HEK293 (cell line): ENCODE measurements at regions not wholly inside any gene's neighbourhood (a gene's known extent, or its start where the extent isn't known, plus 50 kb on each side); places are given as distances from the start of the nearest gene placed in this dataset.
"Not testable (repeated sequence)": the region's sequence is repeated elsewhere in the genome, so short reads cannot be mapped to it uniquely, and the experiment has no call there.

Experiments
- CTCF ChIA-PET: fragments of 350-600 bp; formaldehyde crosslinking; extraction: SDS; loops from one replicate; lab custom pipeline; 2021; ENCODE audit warnings: antibody characterized with exemption; lab: Yijun Ruan, JAX
- POLR2A ChIA-PET: fragments of 300-600 bp; formaldehyde crosslinking; extraction: SDS; loops from one replicate; lab custom pipeline; 2020; ENCODE audit warnings: antibody characterized with exemption, inconsistent platforms; lab: Yijun Ruan, JAX
- H3K27ac ChIP-seq: fragments of 200-500 bp; sonication (Bioruptor generic); 2 replicates; pipeline ENCODE4 v1.5.1; 2014; ENCODE audit warnings: low read depth, low read length, control low read depth, inconsistent platforms; ENCODE audit errors: extremely low read depth
- H3K36me3 ChIP-seq, 2 experiments: fragments of 200-500 bp in 1 of 2; sonication (Bioruptor generic) in 1 of 2; 1 replicate in 1 of 2; 2 replicates in 1 of 2; pipeline ENCODE4 v1.5.1; 2014 to 2017; ENCODE audit warnings: inconsistent platforms in 2 of 2, low read length in 2 of 2; ENCODE audit not compliant: control insufficient read depth in 2 of 2, insufficient read depth in 1 of 2
- H3K4me1 ChIP-seq: fragments of 200-500 bp; sonication (Bioruptor generic); 2 replicates; pipeline ENCODE4 v1.5.1; 2014; ENCODE audit warnings: mild to moderate bottlenecking, low read length, inconsistent platforms; ENCODE audit not compliant: control insufficient read depth, insufficient read depth
- H3K4me3 ChIP-seq: 2 replicates; pipeline ENCODE4 v1.5.1; 2011; ENCODE audit warnings: low read depth, mild to moderate bottlenecking, control low read depth, low read length, moderate library complexity
- H3K9me3 ChIP-seq: fragments of 200-500 bp; sonication (Bioruptor generic); 2 replicates; pipeline ENCODE4 v1.5.1; 2014; ENCODE audit warnings: low read depth, low read length, inconsistent platforms; ENCODE audit not compliant: control insufficient read depth, insufficient read depth
- SCRT2 ChIP-seq: fragments of 450-650 bp; formaldehyde crosslinking; IDR thresholded peaks from 2 replicates; pipeline ENCODE4 v1.5.1; 2016; ENCODE audit warnings: missing biosample characterization, missing genetic modification characterization
- TRIM28 ChIP-seq: IDR thresholded peaks from 2 replicates; pipeline ENCODE4 v1.6.1; 2011; ENCODE audit warnings: low read length, control low read depth, borderline replicate concordance
- ZBTB6 ChIP-seq: fragments of 450-650 bp; formaldehyde crosslinking; IDR thresholded peaks from 2 replicates; pipeline ENCODE4 v1.5.1; 2017; ENCODE audit warnings: missing biosample characterization, missing genetic modification characterization
- ZBTB7A ChIP-seq: fragments of 450-650 bp; formaldehyde crosslinking; IDR thresholded peaks from 2 replicates; pipeline ENCODE4 v1.5.1; 2016; ENCODE audit warnings: low read depth, missing biosample characterization, missing genetic modification characterization
- ZBTB8A ChIP-seq: fragments of 450-650 bp; formaldehyde crosslinking; IDR thresholded peaks from 2 replicates; pipeline ENCODE4 v1.5.1; 2016; ENCODE audit warnings: missing biosample characterization, missing genetic modification characterization
- ZNF26 ChIP-seq: fragments of 450-650 bp; formaldehyde crosslinking; IDR thresholded peaks from 2 replicates; pipeline ENCODE4 v1.5.1; 2016; ENCODE audit warnings: missing biosample characterization, missing genetic modification characterization
- ZNF366 ChIP-seq: fragments of 450-650 bp; formaldehyde crosslinking; conservative IDR thresholded peaks from 2 replicates; pipeline ENCODE4 v1.5.1; 2016; ENCODE audit warnings: missing biosample characterization, missing genetic modification characterization
- ZNF404 ChIP-seq: fragments of 450-650 bp; formaldehyde crosslinking; IDR thresholded peaks from 2 replicates; pipeline ENCODE4 v1.5.1; 2017; ENCODE audit warnings: missing biosample characterization, missing genetic modification characterization
- ZNF449 ChIP-seq: fragments of 450-650 bp; formaldehyde crosslinking; IDR thresholded peaks from 2 replicates; pipeline ENCODE4 v1.5.1; 2017; ENCODE audit warnings: missing biosample characterization, mild to moderate bottlenecking, missing genetic modification characterization, moderate library complexity
- ZNF530 ChIP-seq: fragments of 450-650 bp; formaldehyde crosslinking; IDR thresholded peaks from 2 replicates; pipeline ENCODE4 v1.5.1; 2016; ENCODE audit warnings: low read depth, missing biosample characterization, missing genetic modification characterization
- ZNF585B ChIP-seq: fragments of 450-650 bp; formaldehyde crosslinking; IDR thresholded peaks from 2 replicates; pipeline ENCODE4 v1.5.1; 2016; ENCODE audit warnings: missing biosample characterization, missing genetic modification characterization
- ZSCAN30 ChIP-seq: fragments of 450-650 bp; IDR thresholded peaks from 2 replicates; pipeline ENCODE4 v1.5.1; 2018; ENCODE audit warnings: missing biosample characterization, mild to moderate bottlenecking, missing genetic modification characterization, moderate library complexity
- TF ChIP-seq, protein P1 (sequence below): fragments of 450-650 bp; formaldehyde crosslinking; IDR thresholded peaks from 2 replicates; pipeline ENCODE4 v1.5.1; 2016; ENCODE audit warnings: missing biosample characterization, missing genetic modification characterization
- TF ChIP-seq, protein P2 (sequence below): fragments of 450-650 bp; formaldehyde crosslinking; IDR thresholded peaks from 2 replicates; pipeline ENCODE4 v1.5.1; 2017; ENCODE audit warnings: missing biosample characterization, missing genetic modification characterization
- TF ChIP-seq, protein P3 (sequence below): fragments of 450-650 bp; formaldehyde crosslinking; conservative IDR thresholded peaks from 2 replicates; pipeline ENCODE4 v1.5.1; 2016; ENCODE audit warnings: low read depth, missing biosample characterization, missing genetic modification characterization
- TF ChIP-seq, protein P4 (sequence below): fragments of 450-650 bp; formaldehyde crosslinking; IDR thresholded peaks from 2 replicates; pipeline ENCODE4; 2016; ENCODE audit warnings: missing biosample characterization, missing genetic modification characterization

DNA sequence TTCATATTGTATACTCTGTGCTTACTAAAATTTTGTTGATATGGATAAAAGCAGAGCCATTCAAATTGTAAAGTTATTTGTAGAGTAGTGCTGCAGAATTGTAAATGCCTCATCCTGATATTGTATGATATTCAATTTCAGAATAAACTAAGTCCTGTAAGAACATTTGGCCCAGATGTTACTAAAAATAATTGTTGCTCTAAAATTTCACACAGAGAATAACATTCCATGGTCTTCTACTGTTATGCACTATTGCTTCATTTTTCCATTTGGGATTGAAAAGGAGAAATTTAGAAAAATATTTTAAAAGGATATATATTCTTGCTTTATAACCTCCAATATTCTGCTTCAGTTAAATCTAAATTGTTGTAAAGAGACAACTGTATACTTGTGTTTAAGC lies 195.6 kb downstream of the LARP7 start (continued):
- TF ChIP-seq ZNF26 (tag by site-specific recombination): no peak
- TF ChIP-seq ZBTB6 (tag by site-specific recombination): no peak
- no peak for TF ChIP-seq ZNF366
- TF ChIP-seq ZNF404 (tag by site-specific recombination): no peak
- no peak for TF ChIP-seq ZNF449
- TF ChIP-seq, protein P1, sequence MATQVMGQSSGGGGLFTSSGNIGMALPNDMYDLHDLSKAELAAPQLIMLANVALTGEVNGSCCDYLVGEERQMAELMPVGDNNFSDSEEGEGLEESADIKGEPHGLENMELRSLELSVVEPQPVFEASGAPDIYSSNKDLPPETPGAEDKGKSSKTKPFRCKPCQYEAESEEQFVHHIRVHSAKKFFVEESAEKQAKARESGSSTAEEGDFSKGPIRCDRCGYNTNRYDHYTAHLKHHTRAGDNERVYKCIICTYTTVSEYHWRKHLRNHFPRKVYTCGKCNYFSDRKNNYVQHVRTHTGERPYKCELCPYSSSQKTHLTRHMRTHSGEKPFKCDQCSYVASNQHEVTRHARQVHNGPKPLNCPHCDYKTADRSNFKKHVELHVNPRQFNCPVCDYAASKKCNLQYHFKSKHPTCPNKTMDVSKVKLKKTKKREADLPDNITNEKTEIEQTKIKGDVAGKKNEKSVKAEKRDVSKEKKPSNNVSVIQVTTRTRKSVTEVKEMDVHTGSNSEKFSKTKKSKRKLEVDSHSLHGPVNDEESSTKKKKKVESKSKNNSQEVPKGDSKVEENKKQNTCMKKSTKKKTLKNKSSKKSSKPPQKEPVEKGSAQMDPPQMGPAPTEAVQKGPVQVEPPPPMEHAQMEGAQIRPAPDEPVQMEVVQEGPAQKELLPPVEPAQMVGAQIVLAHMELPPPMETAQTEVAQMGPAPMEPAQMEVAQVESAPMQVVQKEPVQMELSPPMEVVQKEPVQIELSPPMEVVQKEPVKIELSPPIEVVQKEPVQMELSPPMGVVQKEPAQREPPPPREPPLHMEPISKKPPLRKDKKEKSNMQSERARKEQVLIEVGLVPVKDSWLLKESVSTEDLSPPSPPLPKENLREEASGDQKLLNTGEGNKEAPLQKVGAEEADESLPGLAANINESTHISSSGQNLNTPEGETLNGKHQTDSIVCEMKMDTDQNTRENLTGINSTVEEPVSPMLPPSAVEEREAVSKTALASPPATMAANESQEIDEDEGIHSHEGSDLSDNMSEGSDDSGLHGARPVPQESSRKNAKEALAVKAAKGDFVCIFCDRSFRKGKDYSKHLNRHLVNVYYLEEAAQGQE (tag by site-specific recombination): no peak
- TF ChIP-seq ZSCAN30: no peak
- no peak for TF ChIP-seq ZBTB7A (tag by site-specific recombination)
- TF ChIP-seq ZBTB8A (tag by site-specific recombination): no peak

- ChIA-PET POLR2A (no interaction called here), CTCF (no interaction called here)
- H3K9me3 ChIP-seq: no peaks in the 10 kb centered on the region
Measured at GRCh38 chr4:112836895-112837294, 200.0 kb downstream of the LARP7 start.

GRCh38 chr4:112838015-112838414 lies 201.1 kb downstream of the LARP7 start:
- H3K4me3 ChIP-seq, CTCF ChIA-PET, POLR2A ChIA-PET, H3K27ac ChIP-seq, H3K4me1 ChIP-seq, H3K36me3 ChIP-seq, H3K9me3 ChIP-seq: not testable (repeated sequence)

More at GRCh38 chr4:112836895-112837294, 200.0 kb downstream of the LARP7 start:
- Histone ChIP-seq H3K4me1 (no peaks in the 10 kb centered on the region), H3K4me3 (no peak overlapping the region), H3K27ac (no peak overlapping the region), H3K36me3 (no peaks in the 10 kb centered on the region)
- TF ChIP-seq, protein P2, sequence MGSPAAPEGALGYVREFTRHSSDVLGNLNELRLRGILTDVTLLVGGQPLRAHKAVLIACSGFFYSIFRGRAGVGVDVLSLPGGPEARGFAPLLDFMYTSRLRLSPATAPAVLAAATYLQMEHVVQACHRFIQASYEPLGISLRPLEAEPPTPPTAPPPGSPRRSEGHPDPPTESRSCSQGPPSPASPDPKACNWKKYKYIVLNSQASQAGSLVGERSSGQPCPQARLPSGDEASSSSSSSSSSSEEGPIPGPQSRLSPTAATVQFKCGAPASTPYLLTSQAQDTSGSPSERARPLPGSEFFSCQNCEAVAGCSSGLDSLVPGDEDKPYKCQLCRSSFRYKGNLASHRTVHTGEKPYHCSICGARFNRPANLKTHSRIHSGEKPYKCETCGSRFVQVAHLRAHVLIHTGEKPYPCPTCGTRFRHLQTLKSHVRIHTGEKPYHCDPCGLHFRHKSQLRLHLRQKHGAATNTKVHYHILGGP (tag by site-specific recombination): no peak
- TF ChIP-seq, protein P3, sequence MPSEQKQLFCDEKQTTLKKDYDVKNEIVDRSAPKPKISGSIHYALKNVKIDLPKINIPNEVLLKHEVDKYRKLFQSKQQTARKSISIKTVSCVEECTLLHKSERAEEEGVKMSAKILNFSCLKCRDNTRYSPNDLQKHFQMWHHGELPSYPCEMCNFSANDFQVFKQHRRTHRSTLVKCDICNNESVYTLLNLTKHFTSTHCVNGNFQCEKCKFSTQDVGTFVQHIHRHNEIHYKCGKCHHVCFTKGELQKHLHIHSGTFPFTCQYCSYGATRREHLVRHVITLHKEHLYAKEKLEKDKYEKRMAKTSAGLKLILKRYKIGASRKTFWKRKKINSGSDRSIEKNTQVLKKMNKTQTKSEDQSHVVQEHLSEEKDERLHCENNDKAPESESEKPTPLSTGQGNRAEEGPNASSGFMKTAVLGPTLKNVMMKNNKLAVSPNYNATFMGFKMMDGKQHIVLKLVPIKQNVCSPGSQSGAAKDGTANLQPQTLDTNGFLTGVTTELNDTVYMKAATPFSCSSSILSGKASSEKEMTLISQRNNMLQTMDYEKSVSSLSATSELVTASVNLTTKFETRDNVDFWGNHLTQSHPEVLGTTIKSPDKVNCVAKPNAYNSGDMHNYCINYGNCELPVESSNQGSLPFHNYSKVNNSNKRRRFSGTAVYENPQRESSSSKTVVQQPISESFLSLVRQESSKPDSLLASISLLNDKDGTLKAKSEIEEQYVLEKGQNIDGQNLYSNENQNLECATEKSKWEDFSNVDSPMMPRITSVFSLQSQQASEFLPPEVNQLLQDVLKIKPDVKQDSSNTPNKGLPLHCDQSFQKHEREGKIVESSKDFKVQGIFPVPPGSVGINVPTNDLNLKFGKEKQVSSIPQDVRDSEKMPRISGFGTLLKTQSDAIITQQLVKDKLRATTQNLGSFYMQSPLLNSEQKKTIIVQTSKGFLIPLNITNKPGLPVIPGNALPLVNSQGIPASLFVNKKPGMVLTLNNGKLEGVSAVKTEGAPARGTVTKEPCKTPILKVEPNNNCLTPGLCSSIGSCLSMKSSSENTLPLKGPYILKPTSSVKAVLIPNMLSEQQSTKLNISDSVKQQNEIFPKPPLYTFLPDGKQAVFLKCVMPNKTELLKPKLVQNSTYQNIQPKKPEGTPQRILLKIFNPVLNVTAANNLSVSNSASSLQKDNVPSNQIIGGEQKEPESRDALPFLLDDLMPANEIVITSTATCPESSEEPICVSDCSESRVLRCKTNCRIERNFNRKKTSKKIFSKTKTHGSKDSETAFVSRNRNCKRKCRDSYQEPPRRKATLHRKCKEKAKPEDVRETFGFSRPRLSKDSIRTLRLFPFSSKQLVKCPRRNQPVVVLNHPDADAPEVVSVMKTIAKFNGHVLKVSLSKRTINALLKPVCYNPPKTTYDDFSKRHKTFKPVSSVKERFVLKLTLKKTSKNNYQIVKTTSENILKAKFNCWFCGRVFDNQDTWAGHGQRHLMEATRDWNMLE (tag by site-specific recombination): no peak
- TF ChIP-seq SCRT2: no peak
- TF ChIP-seq ZNF585B (tag by site-specific recombination): peak; percentile 97
- peak; percentile 26; the same call in 1 of the 2 replicates for TF ChIP-seq TRIM28
- TF ChIP-seq ZNF530 (tag by site-specific recombination): no peak
- TF ChIP-seq, protein P4, sequence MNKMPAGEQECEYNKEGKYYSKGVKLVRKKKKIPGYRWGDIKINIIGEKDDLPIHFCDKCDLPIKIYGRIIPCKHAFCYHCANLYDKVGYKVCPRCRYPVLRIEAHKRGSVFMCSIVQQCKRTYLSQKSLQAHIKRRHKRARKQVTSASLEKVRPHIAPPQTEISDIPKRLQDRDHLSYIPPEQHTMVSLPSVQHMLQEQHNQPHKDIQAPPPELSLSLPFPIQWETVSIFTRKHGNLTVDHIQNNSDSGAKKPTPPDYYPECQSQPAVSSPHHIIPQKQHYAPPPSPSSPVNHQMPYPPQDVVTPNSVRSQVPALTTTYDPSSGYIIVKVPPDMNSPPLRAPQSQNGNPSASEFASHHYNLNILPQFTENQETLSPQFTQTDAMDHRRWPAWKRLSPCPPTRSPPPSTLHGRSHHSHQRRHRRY: no peak
